ENCODE measurements at regions not wholly inside any gene's neighbourhood (a gene's known extent, or its start where the extent isn't known, plus 50 kb on each side); places are given as distances from the start of the nearest gene placed in this dataset.

DNA sequence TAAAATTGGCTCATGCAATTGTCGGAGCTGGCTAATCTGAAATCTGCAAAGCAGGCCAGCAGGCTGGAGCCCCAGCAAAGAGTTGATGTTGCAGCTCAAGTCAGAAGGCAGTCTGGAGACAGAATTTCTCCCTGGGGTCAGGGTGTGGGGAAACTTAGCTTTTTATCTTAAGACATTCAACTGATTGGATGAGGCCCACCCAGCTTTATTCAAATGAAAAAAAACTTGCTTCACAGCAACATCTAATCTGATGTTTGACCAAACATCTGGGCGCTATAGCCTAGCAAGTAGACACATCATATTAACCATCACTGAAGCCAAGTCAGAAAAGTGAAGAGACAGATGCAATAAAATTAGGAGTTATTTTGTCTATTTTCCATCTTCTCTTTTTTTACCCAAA lies 108.8 kb upstream of the CCDC28A start:
- no peaks in the 10 kb centered on the region for H3K27me3 Mint-ChIP-seq
- H3K9me3 ChIP-seq (ENCODE audit: control insufficient read depth in 1 of 2, insufficient read depth in 1 of 2, low read length in 2 of 2) = no peaks in the 10 kb centered on the region
- ATAC-seq (ENCODE audit: poor library complexity) = no peak

DNA sequence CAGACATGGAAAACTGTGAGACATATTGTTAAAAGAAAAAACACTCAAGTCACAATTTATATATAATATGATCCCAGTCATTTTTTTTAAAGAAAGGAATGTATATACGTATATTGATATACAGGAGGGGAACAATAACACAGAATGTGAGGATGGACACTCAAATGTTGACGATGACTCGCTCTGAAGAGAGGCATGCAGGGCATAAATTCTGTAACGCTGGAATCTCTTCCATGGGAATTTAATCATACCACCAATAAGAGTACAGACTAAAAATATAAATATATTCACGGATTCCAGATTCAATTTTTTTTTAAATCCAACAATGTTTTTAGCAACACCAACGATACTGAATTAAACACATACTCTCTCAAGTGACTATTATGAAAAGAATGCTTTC lies 106.9 kb upstream of the CCDC28A start:
- Mint-ChIP-seq H3K27ac (no peak overlapping the region), H3K9me3 (no peaks in the 10 kb centered on the region), H3K27me3 (no peaks in the 10 kb centered on the region), H3K4me1 (ENCODE audit: low read depth) (no peaks in the 10 kb centered on the region), H3K36me3 (ENCODE audit: low read depth) (no peaks in the 10 kb centered on the region), H3K4me3 (no peak overlapping the region)
- H3K9me3 ChIP-seq (ENCODE audit: control insufficient read depth in 1 of 2, insufficient read depth in 1 of 2, low read length in 2 of 2) = no peaks in the 10 kb centered on the region
- H3K36me3 ChIP-seq (ENCODE audit: insufficient read depth, low read length) = no peaks in the 10 kb centered on the region
- ATAC-seq (ENCODE audit: poor library complexity) (no peak), DNase-seq (no peak)
- no peak overlapping the region for H3K27ac ChIP-seq (ENCODE audit: low read depth in 1 of 2, low read length in 2 of 2)
- H3K4me1 ChIP-seq (ENCODE audit: insufficient read depth, low read length) = no peaks in the 10 kb centered on the region
- ChIA-PET CTCF (interaction anchor here (0.6 kb wide), 1 partner anchor 34 kb away, joined by 3 read pairs; no protein-coding TSS in a partner anchor), POLR2A (no interaction called here)
- intact Hi-C loops (cut with DNase I, micrococcal nuclease) = no loop called here
- no peak overlapping the region for H3K4me3 ChIP-seq (ENCODE audit: low read length)
- TF ChIP-seq, protein P1, sequence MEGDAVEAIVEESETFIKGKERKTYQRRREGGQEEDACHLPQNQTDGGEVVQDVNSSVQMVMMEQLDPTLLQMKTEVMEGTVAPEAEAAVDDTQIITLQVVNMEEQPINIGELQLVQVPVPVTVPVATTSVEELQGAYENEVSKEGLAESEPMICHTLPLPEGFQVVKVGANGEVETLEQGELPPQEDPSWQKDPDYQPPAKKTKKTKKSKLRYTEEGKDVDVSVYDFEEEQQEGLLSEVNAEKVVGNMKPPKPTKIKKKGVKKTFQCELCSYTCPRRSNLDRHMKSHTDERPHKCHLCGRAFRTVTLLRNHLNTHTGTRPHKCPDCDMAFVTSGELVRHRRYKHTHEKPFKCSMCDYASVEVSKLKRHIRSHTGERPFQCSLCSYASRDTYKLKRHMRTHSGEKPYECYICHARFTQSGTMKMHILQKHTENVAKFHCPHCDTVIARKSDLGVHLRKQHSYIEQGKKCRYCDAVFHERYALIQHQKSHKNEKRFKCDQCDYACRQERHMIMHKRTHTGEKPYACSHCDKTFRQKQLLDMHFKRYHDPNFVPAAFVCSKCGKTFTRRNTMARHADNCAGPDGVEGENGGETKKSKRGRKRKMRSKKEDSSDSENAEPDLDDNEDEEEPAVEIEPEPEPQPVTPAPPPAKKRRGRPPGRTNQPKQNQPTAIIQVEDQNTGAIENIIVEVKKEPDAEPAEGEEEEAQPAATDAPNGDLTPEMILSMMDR (IDR thresholded peaks at IDR 0.05) = no peak
- H3K27me3 ChIP-seq (ENCODE audit: control insufficient read depth in 1 of 2, insufficient read depth in 2 of 2, low read length in 2 of 2) = no peaks in the 10 kb centered on the region

More for the DNA sequence above, 108.8 kb upstream of the CCDC28A start:
- TF ChIP-seq, protein P1 (IDR thresholded peaks at IDR 0.05) = no peak
- Histone ChIP-seq H3K4me3 (ENCODE audit: low read length) (no peak overlapping the region), H3K4me1 (ENCODE audit: insufficient read depth, low read length) (no peaks in the 10 kb centered on the region), H3K27me3 (ENCODE audit: control insufficient read depth in 1 of 2, insufficient read depth in 2 of 2, low read length in 2 of 2) (no peaks in the 10 kb centered on the region), H3K27ac (ENCODE audit: low read depth in 1 of 2, low read length in 2 of 2) (no peak overlapping the region), H3K36me3 (ENCODE audit: insufficient read depth, low read length) (no peaks in the 10 kb centered on the region)
- Mint-ChIP-seq H3K4me1 (ENCODE audit: low read depth) (no peaks in the 10 kb centered on the region), H3K36me3 (ENCODE audit: low read depth) (no peaks in the 10 kb centered on the region), H3K4me3 (no peak overlapping the region), H3K9me3 (no peaks in the 10 kb centered on the region), H3K27ac (no peak overlapping the region)
- CTCF ChIA-PET = interaction anchor here (0.6 kb wide), 1 partner anchor 639 kb away, joined by 3 read pairs; no protein-coding TSS in a partner anchor
- DNase-seq = no peak
- POLR2A ChIA-PET = no interaction called here
- intact Hi-C loops (cut with DNase I, micrococcal nuclease) = no loop called here

DNA sequence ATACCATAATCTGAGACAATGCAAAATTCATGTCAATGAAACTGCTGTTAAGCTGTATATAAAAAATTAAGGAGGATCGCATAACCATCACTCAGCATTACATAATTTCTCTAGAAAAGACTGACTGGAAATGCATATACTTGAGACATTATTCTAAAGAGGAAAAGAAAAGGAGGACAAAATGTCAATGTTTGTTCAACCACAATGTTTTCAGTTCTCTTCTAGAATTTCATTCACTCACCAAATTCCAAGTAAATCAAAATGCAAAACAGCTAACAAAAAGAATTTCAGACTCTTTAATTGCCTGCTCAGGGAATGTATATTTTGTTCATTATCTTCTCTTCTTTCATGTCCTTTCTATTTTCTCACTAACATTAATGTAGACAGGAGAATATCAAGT lies 106.2 kb upstream of the CCDC28A start:
- CTCF ChIA-PET = interaction anchor here (0.6 kb wide), 1 partner anchor 113 kb away, joined by 4 read pairs; no protein-coding TSS in a partner anchor

More for the DNA sequence above, 106.2 kb upstream of the CCDC28A start:
- Histone ChIP-seq H3K27ac (ENCODE audit: low read depth in 1 of 2, low read length in 2 of 2) (no peak overlapping the region), H3K4me3 (ENCODE audit: low read length) (no peak overlapping the region), H3K9me3 (ENCODE audit: control insufficient read depth in 1 of 2, insufficient read depth in 1 of 2, low read length in 2 of 2) (no peaks in the 10 kb centered on the region), H3K4me1 (ENCODE audit: insufficient read depth, low read length) (no peaks in the 10 kb centered on the region), H3K27me3 (ENCODE audit: control insufficient read depth in 1 of 2, insufficient read depth in 2 of 2, low read length in 2 of 2) (no peaks in the 10 kb centered on the region), H3K36me3 (ENCODE audit: insufficient read depth, low read length) (no peaks in the 10 kb centered on the region)
- Mint-ChIP-seq H3K4me3 (no peak overlapping the region), H3K4me1 (ENCODE audit: low read depth) (no peaks in the 10 kb centered on the region), H3K9me3 (no peaks in the 10 kb centered on the region), H3K27ac (no peak overlapping the region), H3K27me3 (no peaks in the 10 kb centered on the region), H3K36me3 (ENCODE audit: low read depth) (no peaks in the 10 kb centered on the region)
- ATAC-seq (ENCODE audit: poor library complexity) (no peak), DNase-seq (no peak)
- TF ChIP-seq, protein P1 (IDR thresholded peaks at IDR 0.05) = no peak
- POLR2A ChIA-PET = no interaction called here
- intact Hi-C loops (cut with DNase I, micrococcal nuclease) = no loop called here

Measured in CD4-positive, alpha-beta T cell (primary cell).